H1 (cell line): ENCODE measurements at regions not wholly inside any gene's neighbourhood (a gene's known extent, or its start where the extent isn't known, plus 50 kb on each side); places are given as distances from the start of the nearest gene placed in this dataset.
"Not testable (repeated sequence)": the region's sequence is repeated elsewhere in the genome, so short reads cannot be mapped to it uniquely, and the experiment has no call there.

Experiments used
- CTCF ChIA-PET: fragments of 300-600 bp; sonication (Branson Sonifier 250); formaldehyde crosslinking; loops from one replicate; lab custom pipeline; 2021; ENCODE audit not compliant: partially characterized antibody; lab: Charles Lee
- POLR2A ChIA-PET: fragments of 300-600 bp; sonication (Branson Sonifier 250); formaldehyde crosslinking; loops from one replicate; lab custom pipeline; 2021; ENCODE audit warnings: inconsistent platforms; ENCODE audit not compliant: partially characterized antibody; lab: Charles Lee
- DNase-seq, 2 experiments: peaks; one replicate each; pipeline versions ENCODE4 v3.0.0 to v3.0.0-alpha.2; 2010 to 2022; ENCODE audit warnings: low spot score in 2 of 2, low read depth in 1 of 2, mixed read lengths in 1 of 2
- FAIRE-seq: peaks from 2 replicates; lab custom pipeline; 2011; peaks lifted over from hg19 to GRCh38; lab: Jason Lieb, UNC
- H2AFZ ChIP-seq: 2 replicates; pipeline ENCODE4 v1.8.1; 2012; ENCODE audit warnings: low read length, inconsistent platforms
- H2AK5ac ChIP-seq: 2 replicates; pipeline ENCODE4 v1.6.1; 2013; ENCODE audit warnings: low read depth, low read length
- H2BK120ac ChIP-seq: replicated peaks from 2 replicates; pipeline ENCODE3; 2013; ENCODE audit warnings: low read depth, low read length, inconsistent platforms
- H2BK12ac ChIP-seq: 2 replicates; pipeline ENCODE4 v1.6.1; 2013; ENCODE audit warnings: low read depth, low read length
- H2BK15ac ChIP-seq: 2 replicates; pipeline ENCODE4 v1.6.1; 2013; ENCODE audit warnings: low read length
- H2BK20ac ChIP-seq: 2 replicates; pipeline ENCODE4 v1.6.1; 2013; ENCODE audit warnings: low read length
- H2BK5ac ChIP-seq: 2 replicates; pipeline ENCODE4 v1.6.1; 2013; ENCODE audit warnings: low read depth, low read length
- H3K14ac ChIP-seq: 2 replicates; pipeline ENCODE4 v1.6.1; 2013; ENCODE audit warnings: inconsistent platforms; ENCODE audit not compliant: insufficient read length
- H3K18ac ChIP-seq: 2 replicates; pipeline ENCODE4 v1.6.1; 2013; ENCODE audit warnings: low read length; ENCODE audit errors: extremely low read depth
- H3K23ac ChIP-seq: 2 replicates; pipeline ENCODE4 v1.6.1; 2013; ENCODE audit warnings: inconsistent platforms; ENCODE audit not compliant: insufficient read length
- H3K23me2 ChIP-seq: 2 replicates; pipeline ENCODE4 v1.6.1; 2013; ENCODE audit warnings: low read depth, low read length
- H3K27ac ChIP-seq: 2 replicates; pipeline ENCODE4 v1.6.1; 2011; ENCODE audit warnings: low read depth, low read length, inconsistent platforms
- H3K27me3 ChIP-seq, 4 experiments: replicated peaks in 1 of 4; 1 replicate in 1 of 4; 2 replicates in 3 of 4; pipeline versions ENCODE4 v1.6.1 to v1.8.1; 2011 to 2013; ENCODE audit warnings: low read length in 3 of 4, mild to moderate bottlenecking in 3 of 4, inconsistent platforms in 2 of 4, mixed read lengths in 2 of 4, moderate library complexity in 1 of 4; ENCODE audit not compliant: control insufficient read depth in 3 of 4, insufficient read depth in 3 of 4; ENCODE audit errors: extremely low read depth in 1 of 4
- H3K36me3 ChIP-seq, 4 experiments: 2 replicates each; pipeline versions ENCODE4 v1.6.1 to v1.8.1; 2011 to 2013; ENCODE audit warnings: mild to moderate bottlenecking in 4 of 4, low read length in 3 of 4, moderate library complexity in 2 of 4, control low read depth in 1 of 4, inconsistent platforms in 1 of 4; ENCODE audit not compliant: insufficient read depth in 4 of 4, control insufficient read depth in 2 of 4
- H3K4ac ChIP-seq: replicated peaks from 2 replicates; pipeline ENCODE3; 2013; ENCODE audit warnings: low read length, low read depth, mixed read lengths, inconsistent platforms; ENCODE audit not compliant: insufficient read length
- H3K4me1 ChIP-seq, 4 experiments: replicated peaks in 1 of 4; 1 replicate in 1 of 4; 2 replicates in 3 of 4; pipeline versions ENCODE4 v1.6.1 to v1.8.1; 2011 to 2013; ENCODE audit warnings: low read length in 3 of 4, inconsistent platforms in 2 of 4, mixed read lengths in 1 of 4; ENCODE audit not compliant: insufficient read depth in 4 of 4, control insufficient read depth in 3 of 4
- H3K4me2 ChIP-seq, 2 experiments: 2 replicates each; pipeline versions ENCODE4 v1.6.1 to v1.8.1; 2011 to 2013; ENCODE audit warnings: low read depth in 2 of 2, low read length in 2 of 2, control low read depth in 1 of 2, inconsistent platforms in 1 of 2, mild to moderate bottlenecking in 1 of 2; ENCODE audit not compliant: insufficient read depth in 1 of 2
- H3K4me3 ChIP-seq, 4 experiments: fragments of 200-600, 300-600 bp in 1 of 4; sonication (generic), shearing (Covaris generic), sonication (Bioruptor Twin) in 1 of 4; 2 replicates each; pipeline versions ENCODE4 v1.5.1 to v1.8.1; 2011 to 2016; ENCODE audit warnings: low read length in 4 of 4, low read depth in 3 of 4, control low read depth in 2 of 4, inconsistent platforms in 2 of 4, mild to moderate bottlenecking in 2 of 4, mixed read lengths in 1 of 4, moderate library complexity in 1 of 4; ENCODE audit not compliant: insufficient read depth in 2 of 4; ENCODE audit errors: extremely low read depth in 1 of 4
- H3K56ac ChIP-seq: replicated peaks from 2 replicates; pipeline ENCODE3; 2013; ENCODE audit warnings: low read depth, mild to moderate bottlenecking, mixed read lengths, low read length, inconsistent platforms; ENCODE audit not compliant: insufficient read length
- H3K79me1 ChIP-seq: 2 replicates; pipeline ENCODE4 v1.6.1; 2013; ENCODE audit warnings: low read depth, low read length, control low read depth
- H3K79me2 ChIP-seq, 2 experiments: 2 replicates each; pipeline versions ENCODE4 v1.6.1 to v1.8.1; 2012 to 2013; ENCODE audit warnings: low read length in 2 of 2, mild to moderate bottlenecking in 2 of 2, inconsistent platforms in 1 of 2; ENCODE audit not compliant: insufficient read depth in 2 of 2, control insufficient read depth in 1 of 2
- H3K9ac ChIP-seq, 4 experiments: replicated peaks in 1 of 4; 1 replicate in 1 of 4; 2 replicates in 3 of 4; pipeline versions ENCODE4 v1.6.1 to v1.8.1; 2011 to 2013; ENCODE audit warnings: low read depth in 3 of 4, low read length in 3 of 4, control low read depth in 2 of 4, mild to moderate bottlenecking in 2 of 4, moderate library complexity in 2 of 4, inconsistent platforms in 1 of 4; ENCODE audit errors: extremely low read depth in 1 of 4
- H3K9me3 ChIP-seq, 2 experiments: 2 replicates each; pipeline versions ENCODE4 v1.6.1 to v1.8.1; 2012 to 2013; ENCODE audit warnings: mild to moderate bottlenecking in 2 of 2, moderate library complexity in 2 of 2, control low read depth in 1 of 2, inconsistent platforms in 1 of 2, low read depth in 1 of 2, low read length in 1 of 2, mixed read lengths in 1 of 2; ENCODE audit not compliant: insufficient read depth in 2 of 2
- H4K20me1 ChIP-seq, 2 experiments: replicated peaks in 1 of 2; 2 replicates each; pipeline versions ENCODE3 to v1.8.1; 2011 to 2013; ENCODE audit warnings: inconsistent platforms in 2 of 2, low read length in 2 of 2, mild to moderate bottlenecking in 1 of 2; ENCODE audit not compliant: insufficient read depth in 2 of 2, control insufficient read depth in 1 of 2
- H4K5ac ChIP-seq: 2 replicates; pipeline ENCODE4 v1.6.1; 2013; ENCODE audit warnings: low read length, low read depth, mixed read lengths, inconsistent platforms; ENCODE audit not compliant: insufficient read length
- H4K8ac ChIP-seq: 2 replicates; pipeline ENCODE4 v1.8.0; 2013; ENCODE audit warnings: mild to moderate bottlenecking, moderate library complexity, low read length, inconsistent platforms; ENCODE audit not compliant: insufficient read depth; ENCODE audit errors: extremely low read depth
- H4K91ac ChIP-seq: replicated peaks from 2 replicates; pipeline ENCODE3; 2013; ENCODE audit warnings: low read length, mixed read lengths, inconsistent platforms; ENCODE audit not compliant: insufficient read length
- ATF2 ChIP-seq: IDR thresholded peaks from 2 replicates; pipeline ENCODE4 v1.6.1; 2012; ENCODE audit warnings: low read length, inconsistent platforms
- CEBPB ChIP-seq: IDR thresholded peaks from 2 replicates; pipeline ENCODE4 v1.6.1; 2012; ENCODE audit warnings: low read depth, low read length
- EP300 ChIP-seq, 2 experiments: IDR thresholded peaks; 1 replicate in 1 of 2; 2 replicates in 1 of 2; pipeline ENCODE4 v1.6.1; 2011 to 2012; ENCODE audit warnings: low read depth in 2 of 2, low read length in 2 of 2, mild to moderate bottlenecking in 2 of 2, borderline replicate concordance in 1 of 2, inconsistent platforms in 1 of 2, moderate library complexity in 1 of 2
- NANOG ChIP-seq: IDR thresholded peaks from 2 replicates; pipeline ENCODE4 v1.6.1; 2011; ENCODE audit warnings: low read length, low read depth, mild to moderate bottlenecking, inconsistent platforms; ENCODE audit not compliant: insufficient read depth, poor library complexity, severe bottlenecking
- RXRA ChIP-seq: IDR thresholded peaks from 2 replicates; pipeline ENCODE4 v1.6.1; 2011; ENCODE audit warnings: low read depth, mild to moderate bottlenecking, low read length, moderate library complexity; ENCODE audit not compliant: insufficient read depth
- SP1 ChIP-seq: IDR thresholded peaks from 2 replicates; pipeline ENCODE4 v1.6.1; 2011; ENCODE audit warnings: low read depth, low read length
- TBP ChIP-seq: IDR thresholded peaks from 2 replicates; pipeline ENCODE4 v1.6.1; 2011; ENCODE audit warnings: low read depth, low read length, improper control_type of control experiment
- TCF12 ChIP-seq: IDR thresholded peaks from 2 replicates; pipeline ENCODE4 v1.6.1; 2011; ENCODE audit warnings: low read depth, mild to moderate bottlenecking, low read length
- TEAD4 ChIP-seq: IDR thresholded peaks from 2 replicates; pipeline ENCODE4 v1.6.1; 2012; ENCODE audit warnings: low read depth, low read length, inconsistent platforms, mixed read lengths
- USF2 ChIP-seq: IDR thresholded peaks from 2 replicates; pipeline ENCODE4 v1.6.1; 2011; ENCODE audit warnings: low read length, improper control_type of control experiment
- YY1 ChIP-seq: IDR thresholded peaks from 2 replicates; pipeline ENCODE4 v1.6.1; 2011; ENCODE audit warnings: low read depth, mild to moderate bottlenecking, low read length
- WGBS, 2 experiments: shearing (Covaris generic) in 1 of 2; methylation state at CpG; one replicate each; pipeline versions ENCODE4 v1.1.6 to v1.1.7; 2013 to 2015; ENCODE audit warnings: low lambda C conversion rate in 2 of 2, mixed read lengths in 2 of 2, inconsistent platforms in 1 of 2, low coverage in 1 of 2, missing lambda C conversion rate in 1 of 2; ENCODE audit not compliant: insufficient replicate concordance in 2 of 2, insufficient coverage in 1 of 2, insufficient read length in 1 of 2; ENCODE audit errors: extremely low coverage in 1 of 2, missing lambda C conversion rate in 1 of 2; 5-methylcytosine and 5-hydroxymethylcytosine counted together

GRCh38 chr2:63746548-63746947 lies 95.1 kb upstream of the UGP2 start:
- H2BK5ac ChIP-seq, H2BK120ac ChIP-seq, H2BK12ac ChIP-seq, H3K4ac ChIP-seq, H4K8ac ChIP-seq, H3K56ac ChIP-seq, H3K79me2 ChIP-seq, H2BK15ac ChIP-seq, H3K27me3 ChIP-seq, H2AFZ ChIP-seq, POLR2A ChIA-PET, H3K14ac ChIP-seq, H3K23me2 ChIP-seq, H3K79me1 ChIP-seq, H2BK20ac ChIP-seq, H4K91ac ChIP-seq, H3K23ac ChIP-seq, H3K9ac ChIP-seq, H4K20me1 ChIP-seq, H2AK5ac ChIP-seq, H3K9me3 ChIP-seq, H3K18ac ChIP-seq, H4K5ac ChIP-seq, H3K36me3 ChIP-seq: not testable (repeated sequence)
- DNase-seq = peak; percentile 23 to 75
- peaks cover 0 to 15% (median 2%) of the 10 kb centered on the region in 4 experiments; a peak in 5 of 7 replicates for H3K4me1 ChIP-seq
- TF ChIP-seq YY1 (0 out of 2 replicates have a peak, but pooled peaks have one; percentile 37), TBP (peak; percentile 39; the same call in 1 of the 2 replicates), TCF12 (0 out of 2 replicates have a peak, but pooled peaks have one; percentile 54), NANOG (peak; percentile 79), ATF2 (0 out of 2 replicates have a peak, but pooled peaks have one; percentile 24), RXRA (0 out of 2 replicates have a peak, but pooled peaks have one; percentile 35), EP300 (IDR thresholded peaks at IDR 0.05; ENCODE audit: borderline replicate concordance in 1 of 2, low read depth in 2 of 2, low read length in 2 of 2) (peak; percentile 36 to 96), TEAD4 (peak; percentile 91), CEBPB (peak; percentile 44; the same call in 1 of the 2 replicates), USF2 (peak; percentile 69), SP1 (0 out of 2 replicates have a peak, but pooled peaks have one; percentile 65)
- CTCF ChIA-PET = interaction anchor here (0.8 kb wide), 1 partner anchor 48 kb away, joined by 3 read pairs; no protein-coding TSS in a partner anchor
- H3K27ac ChIP-seq = peak overlapping the region; percentile 65; the same call in 1 of the 2 replicates
- H3K4me2 ChIP-seq = peak overlapping the region in 1 of 2 experiments; percentile 53; a peak in 2 of 4 replicates
- peak overlapping the region in 2 of 4 experiments; percentile 5 to 42; a peak in 2 of 8 replicates for H3K4me3 ChIP-seq
- FAIRE-seq = peak; percentile 95
- 19% methylated on average over 8 of the region's 8 CpGs; no CpG with 5 or more reads in 1 of the 2 experiments for WGBS, 2 experiments
